COLO668 (cell line): ENCODE measurements at regions not wholly inside any gene's neighbourhood (a gene's known extent, or its start where the extent isn't known, plus 50 kb on each side); places are given as distances from the start of the nearest gene placed in this dataset.

Experiments
- DNase-seq: peaks from one replicate; lab custom pipeline; 2025; ENCODE audit not compliant: unreplicated experiment; lab: John Stamatoyannopoulos, UW

DNA sequence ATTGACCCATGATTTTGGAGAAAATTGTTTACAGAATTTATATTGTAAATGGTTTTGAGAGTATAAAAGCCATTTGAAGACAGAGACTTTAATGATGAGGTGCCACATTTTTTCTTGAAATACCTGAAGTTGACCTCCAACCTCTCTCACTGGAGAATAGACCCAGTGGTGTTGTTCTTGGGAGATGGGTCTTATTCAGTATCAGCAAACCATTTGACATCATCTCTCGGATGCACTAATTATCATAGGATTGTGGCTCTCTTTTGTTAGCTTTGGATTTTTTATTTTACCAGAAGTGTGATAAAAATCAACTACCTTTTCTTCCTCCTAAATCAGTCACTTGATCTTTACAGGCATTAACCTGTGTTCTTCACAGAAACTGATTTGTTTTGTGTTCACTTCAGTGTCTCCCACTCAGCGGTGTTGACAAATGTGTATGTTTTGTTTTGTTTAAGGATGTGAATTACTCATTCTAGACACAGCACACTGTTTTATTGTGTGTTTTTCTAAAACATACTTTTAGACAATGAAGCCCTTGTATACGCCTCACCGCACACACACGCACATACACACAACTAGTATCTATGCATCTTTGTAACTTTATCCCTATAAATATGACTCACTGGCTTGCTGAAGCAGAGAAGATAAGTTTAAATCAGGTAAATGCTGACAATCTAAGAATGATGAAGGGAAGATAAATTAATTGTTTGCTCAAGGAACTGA, 455.6 kb downstream of the INHBA start:
- DNase-seq, result peak; percentile 81

DNA sequence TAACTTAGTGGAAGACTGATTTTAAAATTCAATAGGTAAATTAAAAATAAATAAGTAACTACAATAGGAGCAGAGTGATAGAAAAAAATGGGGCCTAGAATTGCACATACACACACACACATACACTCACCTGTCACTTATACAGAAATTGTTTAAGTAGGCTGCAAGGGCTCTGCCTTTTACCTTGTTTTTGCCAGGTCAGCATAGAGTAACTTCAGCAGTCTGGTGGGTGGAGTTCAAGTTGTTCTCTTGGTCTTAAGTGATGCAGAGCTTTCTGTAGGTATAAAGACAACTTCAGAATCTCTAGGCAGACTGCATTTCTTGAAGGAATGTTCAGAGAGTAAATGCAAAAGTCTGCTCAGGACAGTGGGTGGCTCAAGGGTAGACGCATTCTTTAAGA, 457.0 kb downstream of the INHBA start:
- no peak for DNase-seq

DNA sequence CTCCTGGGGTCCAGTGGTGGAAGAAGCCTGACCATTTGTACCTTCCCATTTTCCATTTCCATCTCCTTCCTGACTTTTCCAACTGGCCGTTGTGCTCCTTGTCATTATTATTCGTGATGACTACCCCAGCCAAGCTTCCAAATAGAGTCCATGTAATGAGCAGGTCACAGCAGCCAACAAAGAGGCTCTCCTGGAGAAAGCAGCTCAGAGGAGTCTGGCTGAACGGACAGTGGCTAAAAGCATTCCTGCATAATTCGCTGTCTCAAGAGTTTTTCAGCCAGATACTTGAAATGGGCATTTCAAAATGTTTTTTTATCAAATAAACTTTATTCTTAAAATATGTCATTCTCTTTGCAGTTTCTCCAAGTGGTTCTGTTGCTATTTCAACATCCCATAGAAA, 458.6 kb downstream of the INHBA start:
- no peak for DNase-seq

DNA sequence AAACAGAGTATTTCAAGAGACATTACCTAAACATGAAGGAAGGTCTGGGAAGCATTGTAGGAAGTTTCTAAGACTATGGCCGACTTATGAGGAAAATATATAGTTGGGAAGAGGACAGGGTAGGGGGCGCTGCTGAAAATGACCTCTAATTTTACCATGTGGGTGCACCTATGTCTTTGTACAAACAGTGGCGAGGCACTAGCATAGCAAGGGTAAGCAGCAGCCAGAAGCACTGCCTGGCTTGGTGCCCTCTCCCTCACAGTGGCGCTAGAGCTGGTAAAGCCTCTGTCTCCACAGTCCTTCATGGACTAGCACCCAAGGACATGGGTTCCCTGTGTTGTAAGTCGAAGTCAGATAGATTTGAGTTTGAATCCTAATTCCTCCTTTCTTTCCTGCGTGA, 461.2 kb downstream of the INHBA start:
- DNase-seq, result no peak

DNA sequence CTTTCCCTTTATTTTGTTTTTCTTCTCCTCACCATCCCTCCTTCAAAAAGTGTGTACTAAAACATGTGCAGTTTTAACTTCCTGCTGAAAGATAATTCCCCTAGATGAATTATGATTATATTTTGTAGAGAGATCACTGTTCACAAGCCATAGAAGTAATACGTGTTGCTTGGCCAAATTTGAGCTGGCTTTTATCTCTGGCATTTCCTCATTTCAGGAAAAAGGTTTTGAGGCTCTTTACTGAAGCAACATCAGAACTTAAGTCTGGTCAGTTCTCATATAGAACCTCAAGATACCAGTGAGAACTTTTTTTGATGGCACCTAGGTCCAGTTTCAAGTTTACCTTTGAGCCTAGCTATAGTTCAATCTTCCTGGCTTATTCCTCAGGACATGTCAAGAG, 463.3 kb downstream of the INHBA start:
- DNase-seq, result no peak

DNA sequence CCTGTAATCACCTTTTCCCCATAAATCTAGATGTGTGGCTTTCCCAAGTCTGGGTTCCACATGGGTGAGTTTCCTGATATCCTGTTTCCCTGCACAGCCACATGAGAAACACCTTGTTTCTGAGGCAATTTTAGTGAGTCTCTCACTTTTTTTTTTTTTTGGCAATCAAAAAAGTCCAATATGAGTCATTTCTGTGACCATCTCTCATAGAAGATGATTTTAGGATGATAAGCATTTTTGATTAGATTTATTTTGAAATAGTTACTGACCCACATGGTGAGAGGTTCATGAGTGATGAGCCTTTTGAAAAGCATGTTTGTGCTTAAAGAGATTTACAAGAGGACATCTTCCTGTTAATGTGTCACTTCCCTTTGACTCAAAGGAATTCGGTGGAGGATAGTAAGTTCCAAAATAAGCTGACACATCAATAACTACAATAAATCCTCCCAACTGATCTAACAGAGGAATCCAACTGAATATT, 464.0 kb downstream of the INHBA start:
- no peak for DNase-seq

DNA sequence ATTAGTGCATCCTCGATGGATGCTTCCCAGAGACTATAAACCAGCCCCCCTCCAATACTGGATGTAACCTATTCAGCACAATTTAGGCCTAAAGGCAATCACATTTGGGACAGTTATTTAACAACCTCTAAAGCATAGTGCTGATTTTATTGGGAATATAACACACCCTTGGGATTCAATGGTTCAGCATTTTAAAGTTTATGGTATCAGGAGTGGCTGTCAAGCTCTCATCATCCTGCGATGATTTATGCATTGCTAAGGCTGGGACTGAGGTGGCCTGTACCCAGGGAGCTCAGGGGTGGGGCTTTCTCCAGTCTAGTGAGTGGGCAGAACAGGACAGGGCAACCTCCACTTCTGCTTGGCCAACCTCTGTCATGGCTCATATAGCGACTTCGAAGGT, 464.9 kb downstream of the INHBA start:
- DNase-seq, result no peak

DNA sequence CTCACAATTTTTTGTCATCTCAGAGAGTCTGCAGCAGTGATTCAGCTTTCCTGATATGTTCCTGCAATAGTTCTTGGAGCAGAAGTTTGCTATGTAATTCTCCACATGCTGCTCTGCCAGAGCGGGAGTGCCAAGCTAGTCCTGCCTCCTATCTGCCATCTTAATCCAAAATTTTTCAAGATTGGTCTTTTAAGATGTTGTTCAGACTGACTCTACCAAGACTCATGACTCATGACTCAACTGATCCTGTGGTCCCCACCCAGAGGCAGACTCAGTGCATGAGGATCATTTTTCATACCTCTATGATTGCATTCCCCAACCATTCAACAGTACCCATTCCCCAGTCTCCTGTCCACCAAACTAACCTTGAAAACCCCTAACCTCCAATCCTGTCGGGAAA, 470.8 kb downstream of the INHBA start:
- no peak for DNase-seq

DNA sequence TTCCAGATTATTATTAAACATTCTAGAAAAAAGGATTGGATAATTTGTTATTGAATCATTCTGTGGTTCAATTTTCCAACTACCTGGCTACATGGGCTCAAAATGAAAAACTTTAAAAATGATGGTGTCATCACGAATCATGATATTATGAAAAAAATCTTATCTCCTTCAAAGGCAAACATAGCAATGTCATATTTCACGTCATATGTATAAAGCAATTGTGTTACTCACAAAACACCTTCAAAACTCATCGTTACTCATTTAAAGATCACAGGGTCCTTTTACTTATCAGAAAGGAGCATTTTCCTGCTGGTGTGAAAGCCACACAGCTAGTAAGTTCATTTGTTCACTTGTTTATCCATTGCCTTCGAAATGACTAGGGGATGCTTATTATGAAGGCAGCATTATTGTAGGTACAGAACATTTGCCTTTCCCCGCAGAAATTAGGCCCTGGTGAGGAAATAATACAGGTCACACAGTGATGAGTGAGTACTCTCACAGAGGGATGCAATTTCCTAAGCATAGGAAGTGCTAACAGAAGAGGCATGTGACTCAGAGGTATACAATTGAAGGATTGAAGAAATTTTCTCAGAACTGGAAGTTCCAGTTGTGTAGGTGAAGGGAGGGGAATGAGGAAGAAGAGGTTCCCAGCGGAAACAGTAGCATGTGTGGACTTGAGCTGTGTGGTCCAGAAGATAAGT, 478.7 kb downstream of the INHBA start:
- no peak for DNase-seq

DNA sequence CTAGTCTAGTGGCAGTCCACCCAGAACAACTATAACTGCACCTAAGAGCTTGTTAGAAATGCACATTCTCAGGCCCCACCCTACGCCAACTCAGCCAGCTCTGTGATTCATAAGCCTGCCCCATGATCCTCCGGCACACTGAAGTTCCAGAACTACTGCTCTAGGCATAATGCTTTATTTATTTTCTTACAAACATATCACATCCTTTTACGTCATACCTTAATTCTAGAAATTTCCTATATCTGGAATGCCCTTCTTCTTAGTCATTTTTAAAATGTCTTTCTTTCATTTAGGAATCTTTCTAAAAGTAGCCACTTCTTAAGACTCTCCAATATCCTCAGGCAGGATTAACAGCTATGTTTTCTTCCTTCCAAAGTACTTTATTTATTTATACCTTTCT, 480.1 kb downstream of the INHBA start:
- DNase-seq, result no peak

DNA sequence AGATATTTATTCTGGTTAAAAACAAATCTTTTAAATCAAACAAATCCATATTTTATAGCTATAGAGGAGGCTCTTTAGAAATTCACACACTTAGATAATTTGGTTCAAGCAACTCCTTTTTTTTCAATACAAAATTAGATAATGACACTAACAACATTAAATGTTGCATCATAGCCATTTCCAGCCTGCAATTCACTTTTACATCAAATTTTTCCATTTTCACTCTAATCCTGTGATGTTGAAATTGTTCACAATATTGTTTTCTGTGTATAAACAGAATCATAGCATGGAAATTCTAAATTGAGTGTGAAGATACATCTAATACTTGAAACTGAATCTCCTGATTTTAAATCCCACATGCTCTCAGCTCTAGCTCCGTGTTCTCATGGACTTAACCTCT, 482.6 kb downstream of the INHBA start:
- no peak for DNase-seq

DNA sequence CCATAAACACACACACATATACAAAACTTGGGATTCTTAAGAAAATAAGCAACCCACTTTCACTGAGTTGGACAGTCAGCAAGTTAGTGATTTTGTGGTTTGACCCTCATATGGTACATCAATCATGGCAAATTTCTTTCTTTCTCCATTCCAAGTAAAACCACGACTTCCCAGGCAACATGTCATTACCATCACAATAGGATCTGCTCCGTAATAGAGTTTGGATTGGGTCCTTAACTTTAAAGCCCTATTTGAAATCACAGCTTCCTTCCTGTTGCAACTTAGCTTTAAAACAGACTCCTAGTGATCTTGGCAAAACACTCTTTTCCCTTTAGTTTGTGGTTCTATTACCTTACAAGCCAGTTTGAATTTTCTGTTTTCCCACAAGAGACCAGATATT, 483.6 kb downstream of the INHBA start:
- no peak for DNase-seq

DNA sequence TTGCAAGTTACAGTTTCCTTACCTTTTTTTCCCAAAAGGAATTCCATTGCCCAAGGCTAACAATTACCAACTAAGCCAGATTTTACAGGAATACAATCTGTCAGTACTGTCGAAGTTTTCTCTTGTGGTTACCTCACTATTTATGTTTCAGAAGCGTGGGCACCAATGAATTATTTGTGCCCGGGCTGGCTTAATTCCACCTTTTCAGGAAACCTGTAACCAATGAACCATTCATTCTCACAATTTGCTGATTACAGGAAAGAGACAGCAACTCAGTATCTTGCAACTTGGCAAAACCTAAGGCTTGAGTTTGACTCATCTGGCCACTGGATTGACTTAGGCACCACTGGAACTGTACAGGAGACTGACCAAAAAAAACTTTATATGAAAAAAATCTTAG, 485.6 kb downstream of the INHBA start:
- DNase-seq, result no peak

DNA sequence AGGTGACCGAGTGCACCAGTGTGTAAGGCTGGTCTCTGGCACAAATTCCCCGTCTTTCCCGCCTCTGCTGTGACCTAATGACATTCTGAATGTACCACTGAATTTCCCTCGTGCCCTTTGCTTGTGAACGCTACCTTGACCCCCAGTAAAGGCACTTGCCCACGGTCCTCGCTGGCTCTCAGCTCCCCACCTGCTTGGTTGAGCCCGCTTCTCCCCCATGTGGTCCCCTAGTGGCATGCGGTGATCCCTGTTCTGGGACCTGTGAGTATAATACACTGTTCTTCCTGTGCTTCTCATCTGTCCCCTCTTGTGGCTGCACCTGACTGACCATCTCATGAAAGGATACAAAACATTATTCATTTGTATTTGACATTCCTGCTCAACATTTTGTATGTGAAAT, 495.7 kb downstream of the INHBA start:
- DNase-seq, result no peak

DNA sequence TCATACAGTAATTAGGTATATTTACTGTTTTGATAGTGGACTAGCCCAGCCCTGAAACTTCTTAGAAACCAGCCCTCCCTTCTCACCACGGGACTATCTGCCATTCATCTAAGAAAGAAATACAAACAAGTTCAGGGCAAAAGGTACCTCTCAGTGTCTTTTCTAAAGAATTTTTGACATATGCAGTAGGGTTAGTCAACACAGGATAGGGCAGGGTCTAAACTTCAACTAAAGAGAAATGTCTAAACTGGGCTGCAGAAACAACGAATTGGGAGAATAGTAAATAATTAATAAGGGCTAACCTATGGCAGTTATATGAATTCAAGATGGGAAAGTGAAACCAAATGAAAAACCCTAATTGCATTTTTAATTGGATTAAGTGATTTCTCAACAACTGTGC, 496.6 kb downstream of the INHBA start:
- DNase-seq, result no peak

DNA sequence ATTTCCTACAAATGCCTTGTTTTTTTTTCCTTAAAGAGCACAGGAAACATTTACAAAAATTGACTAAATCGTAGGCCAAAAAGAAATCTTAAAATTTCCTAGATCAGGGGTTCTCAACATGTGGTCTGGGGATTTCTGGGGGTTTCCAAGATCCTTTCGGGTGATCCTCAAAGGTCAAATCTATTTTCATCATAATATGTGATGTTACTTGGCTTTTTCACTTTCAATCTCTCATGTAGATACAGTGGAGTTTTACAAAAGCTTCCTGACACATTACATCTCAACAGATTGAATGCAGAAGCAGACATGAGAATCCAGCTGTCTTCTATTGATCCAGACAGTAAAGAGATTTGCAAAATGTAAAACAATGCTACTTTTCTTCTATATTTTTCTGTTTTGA, 497.3 kb downstream of the INHBA start:
- DNase-seq, result no peak

DNA sequence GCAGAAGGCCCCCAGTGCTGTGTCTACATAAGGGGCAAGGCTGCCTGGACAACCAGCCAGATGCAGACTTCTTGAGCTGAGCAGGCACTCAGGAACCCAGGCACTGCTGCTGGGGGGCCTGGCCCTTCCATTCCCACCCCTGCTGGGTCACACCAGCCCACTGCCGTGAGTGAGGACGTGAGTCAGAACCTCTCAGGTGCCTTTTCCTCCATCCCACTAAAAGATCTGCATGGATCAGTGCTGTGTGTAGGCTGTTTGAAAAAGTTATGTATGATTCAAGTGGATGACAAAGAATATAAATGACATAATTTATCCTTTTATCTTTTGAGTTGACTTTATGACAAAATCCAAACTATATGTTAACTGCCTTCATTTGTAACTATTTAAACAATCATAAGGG, 499.3 kb downstream of the INHBA start:
- no peak for DNase-seq

DNA sequence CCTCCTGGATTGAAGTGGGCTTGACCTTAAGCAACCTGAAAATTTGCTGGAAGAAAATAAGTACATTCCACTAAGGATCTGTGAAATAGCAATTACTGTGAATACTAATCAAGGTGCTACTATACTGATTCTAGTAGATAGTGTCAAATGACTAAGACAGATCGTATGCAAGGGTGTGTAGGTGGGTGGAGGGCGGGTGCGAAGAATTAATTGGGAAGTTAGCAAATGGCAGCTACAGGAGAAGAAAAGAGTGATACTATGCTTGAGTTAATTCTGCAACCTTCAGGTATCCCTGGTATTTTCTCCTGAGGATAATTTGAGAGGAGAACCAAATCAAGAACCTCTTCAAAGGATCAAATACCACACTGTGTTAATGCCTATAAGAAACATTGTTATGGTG, 501.9 kb downstream of the INHBA start:
- DNase-seq, result no peak

DNA sequence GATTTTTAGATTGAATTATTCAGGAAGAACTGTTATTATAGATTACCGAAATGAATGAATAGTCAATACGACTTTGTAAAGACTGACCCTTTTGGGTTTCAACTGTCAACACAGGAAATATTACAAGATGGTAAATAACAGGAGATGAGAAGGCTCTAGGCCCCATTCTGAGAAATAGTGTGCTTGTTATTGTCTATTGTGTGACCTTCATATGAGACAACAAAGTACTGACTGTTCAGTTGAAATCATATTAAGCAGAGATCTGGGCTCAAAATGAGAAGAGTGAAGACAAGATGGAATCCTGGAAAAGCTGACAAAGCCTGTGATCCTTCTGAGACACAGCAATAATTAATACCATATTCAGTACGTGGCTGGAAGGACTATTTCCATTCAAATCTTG, 503.8 kb downstream of the INHBA start:
- no peak for DNase-seq

DNA sequence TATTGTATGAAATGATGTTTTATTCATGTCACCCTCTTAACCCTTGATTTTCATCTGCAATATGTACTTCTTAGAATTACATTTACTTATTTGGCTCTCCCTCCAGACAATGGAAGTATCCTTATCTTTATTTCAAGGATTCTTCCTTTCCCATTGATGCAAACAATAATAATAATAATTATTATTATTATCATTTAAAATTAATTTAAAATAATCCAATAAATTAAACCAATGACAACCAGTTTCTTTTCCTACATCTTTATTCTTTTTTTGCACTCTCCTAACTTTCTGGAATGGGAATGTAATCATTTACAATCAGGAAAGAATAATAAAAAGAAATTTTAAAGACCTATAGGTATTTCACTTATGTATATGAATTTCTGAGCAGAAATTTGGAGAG, 504.4 kb downstream of the INHBA start:
- no peak for DNase-seq

DNA sequence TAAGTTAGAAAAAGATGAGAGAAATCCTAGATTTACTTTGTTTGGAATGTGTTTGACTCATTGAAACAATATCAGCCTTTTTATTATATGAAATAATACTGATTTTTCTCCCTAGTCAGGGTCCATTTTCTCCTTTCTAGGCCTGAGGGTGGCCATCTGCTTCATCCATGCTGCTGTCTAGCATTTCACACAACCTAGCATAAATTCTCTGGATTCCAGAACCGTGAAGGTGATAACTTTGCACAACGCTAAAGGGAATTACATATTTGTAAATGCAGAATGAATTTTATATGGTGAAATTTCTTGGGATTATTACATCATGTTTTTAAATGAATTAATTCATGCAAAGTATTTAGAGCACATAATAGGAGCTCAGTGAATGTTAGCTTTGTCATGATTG, 505.1 kb downstream of the INHBA start:
- no peak for DNase-seq

DNA sequence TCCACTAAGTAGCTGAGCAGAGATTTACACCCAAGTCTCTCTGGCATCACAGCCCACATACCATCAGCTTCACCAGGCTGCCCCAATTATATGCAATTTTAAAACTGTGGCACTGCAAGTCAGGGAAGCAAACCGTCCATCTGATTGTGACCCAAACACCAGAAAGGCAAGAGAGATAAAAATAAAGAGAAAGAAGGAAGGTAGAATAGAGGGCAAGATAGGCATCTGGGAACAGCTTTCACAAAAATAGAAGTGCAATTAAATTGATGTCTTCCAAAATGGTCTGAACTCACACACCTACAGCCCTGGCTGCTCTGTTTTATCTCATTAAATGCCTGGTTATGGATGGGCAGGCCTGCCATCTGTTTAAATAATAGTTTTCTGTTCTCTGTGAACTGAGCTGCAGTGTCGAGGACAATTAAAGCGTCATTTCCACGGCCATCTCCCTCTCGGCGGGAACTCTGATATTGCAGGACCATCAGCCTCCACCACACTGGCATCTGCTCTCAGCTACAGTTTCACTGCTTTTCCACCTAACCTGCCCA, 509.1 kb downstream of the INHBA start:
- no peak for DNase-seq

DNA sequence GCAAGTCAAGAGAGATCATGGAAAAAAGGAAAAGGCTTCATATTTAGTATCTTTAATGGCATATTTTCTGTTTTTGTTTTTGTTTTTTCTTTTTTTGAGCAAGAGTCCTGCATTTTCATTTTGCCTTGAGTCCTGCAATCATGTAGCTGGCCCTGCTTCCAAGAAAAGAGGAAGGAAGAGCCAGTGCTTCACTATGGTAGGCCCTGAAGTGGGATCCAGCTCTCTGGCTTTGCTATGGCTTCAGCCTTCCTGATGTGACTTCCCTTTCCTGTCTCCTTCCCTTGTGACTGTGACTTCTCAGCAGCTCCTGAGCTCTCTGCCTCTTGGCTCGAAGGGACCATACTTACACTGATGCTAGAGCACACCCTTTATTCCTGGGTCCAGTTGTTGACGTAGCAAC, 512.3 kb downstream of the INHBA start:
- no peak for DNase-seq
